IMR-90 (cell line): ENCODE measurements at regions not wholly inside any gene's neighbourhood (a gene's known extent, or its start where the extent isn't known, plus 50 kb on each side); places are given as distances from the start of the nearest gene placed in this dataset.

ENCODE experiments used
- ATAC-seq: fragments of 200-7000 bp; cut with Tn5 transposase; 2 replicates; pipeline ENCODE4 v1.9.1; 2020; ENCODE audit warnings: low read depth, mild to moderate bottlenecking, moderate library complexity
- BruUV-seq: library from RNA; stranded (reverse); fragments of 400-500 nt; replicated peaks from 2 replicates; lab custom pipeline; 2021; lab: Mats Ljungman, UMichigan
- CTCF ChIA-PET: fragments of 300-600 bp; formaldehyde crosslinking; extraction: SDS; loops from one replicate; lab custom pipeline; 2021; ENCODE audit warnings: antibody characterized with exemption; lab: Yijun Ruan, JAX
- POLR2A ChIA-PET: fragments of 300-600 bp; sonication (Branson Sonifier 250); formaldehyde crosslinking; loops from one replicate; lab custom pipeline; 2022; ENCODE audit warnings: antibody characterized with exemption; ENCODE audit not compliant: unreplicated experiment; lab: Charles Lee
- DNase-seq: peaks from one replicate; pipeline ENCODE4 v3.0.0; 2013
- H2AFZ ChIP-seq: replicated peaks from 2 replicates; pipeline ENCODE3; 2013; ENCODE audit warnings: low read length, mild to moderate bottlenecking; ENCODE audit not compliant: poor library complexity
- H2AK5ac ChIP-seq: 2 replicates; pipeline ENCODE4 v1.6.1; 2013; ENCODE audit warnings: low read depth, low read length, inconsistent platforms
- H2AK9ac ChIP-seq: replicated peaks from 2 replicates; pipeline ENCODE3; 2013; ENCODE audit warnings: mild to moderate bottlenecking, low read depth, low read length, moderate library complexity; ENCODE audit not compliant: poor library complexity
- H2BK120ac ChIP-seq: 2 replicates; pipeline ENCODE4 v1.6.1; 2013; ENCODE audit warnings: low read depth, low read length, inconsistent platforms
- H2BK15ac ChIP-seq: 3 replicates; pipeline ENCODE4 v1.6.1; 2013; ENCODE audit warnings: low read depth, low read length, inconsistent platforms
- H2BK20ac ChIP-seq: 2 replicates; pipeline ENCODE4 v1.6.1; 2013; ENCODE audit warnings: low read depth, mild to moderate bottlenecking, inconsistent platforms, low read length, moderate library complexity
- H2BK5ac ChIP-seq: 2 replicates; pipeline ENCODE4 v1.6.1; 2013; ENCODE audit warnings: mild to moderate bottlenecking, low read depth, low read length, inconsistent platforms; ENCODE audit not compliant: poor library complexity, severe bottlenecking
- H3K14ac ChIP-seq: replicated peaks from 2 replicates; pipeline ENCODE4 v1.6.1; 2013; ENCODE audit warnings: low read depth, low read length, inconsistent platforms
- H3K18ac ChIP-seq: 2 replicates; pipeline ENCODE4 v1.6.1; 2013; ENCODE audit warnings: low read depth, low read length, control low read depth
- H3K23ac ChIP-seq: 2 replicates; pipeline ENCODE4 v1.6.1; 2013; ENCODE audit warnings: low read depth, low read length, inconsistent platforms
- H3K27ac ChIP-seq: 2 replicates; pipeline ENCODE4 v1.5.1; 2013; ENCODE audit warnings: mild to moderate bottlenecking, control low read depth, low read length; ENCODE audit not compliant: insufficient read depth
- H3K27me3 ChIP-seq: 2 replicates; pipeline ENCODE4 v1.6.1; 2013; ENCODE audit warnings: low read length; ENCODE audit not compliant: control insufficient read depth, insufficient read depth
- H3K36me3 ChIP-seq: 2 replicates; pipeline ENCODE4 v1.6.1; 2013; ENCODE audit warnings: low read length, mixed read lengths; ENCODE audit not compliant: control insufficient read depth, insufficient read depth
- H3K4ac ChIP-seq: 2 replicates; pipeline ENCODE4 v1.6.1; 2013; ENCODE audit warnings: low read depth, low read length, inconsistent platforms
- H3K4me1 ChIP-seq: 2 replicates; pipeline ENCODE4 v1.6.1; 2013; ENCODE audit warnings: low read length, mixed read lengths; ENCODE audit not compliant: control insufficient read depth, insufficient read depth
- H3K4me2 ChIP-seq: 2 replicates; pipeline ENCODE4 v1.6.1; 2013; ENCODE audit warnings: low read depth, mild to moderate bottlenecking, control low read depth, low read length, moderate library complexity
- H3K4me3 ChIP-seq: 2 replicates; pipeline ENCODE4 v1.5.1; 2013; ENCODE audit warnings: low read depth, mild to moderate bottlenecking, control low read depth, low read length, moderate library complexity; ENCODE audit not compliant: insufficient read depth
- H3K56ac ChIP-seq: 2 replicates; pipeline ENCODE4 v1.6.1; 2013; ENCODE audit warnings: low read length, inconsistent platforms; ENCODE audit not compliant: insufficient read depth; ENCODE audit errors: extremely low read depth
- H3K79me1 ChIP-seq, 2 experiments: 2 replicates each; pipeline ENCODE4 v1.6.1; 2013; ENCODE audit warnings: low read length in 2 of 2, inconsistent platforms in 1 of 2, low read depth in 1 of 2
- H3K9ac ChIP-seq: 2 replicates; pipeline ENCODE4 v1.6.1; 2013; ENCODE audit warnings: low read depth, low read length, control low read depth
- H3K9me1 ChIP-seq: 2 replicates; pipeline ENCODE4 v1.6.1; 2013; ENCODE audit warnings: low read length, inconsistent platforms; ENCODE audit not compliant: insufficient read depth
- H3K9me3 ChIP-seq: 2 replicates; pipeline ENCODE4 v1.6.1; 2013; ENCODE audit warnings: low read length; ENCODE audit not compliant: control insufficient read depth, insufficient read depth
- H4K20me1 ChIP-seq: 2 replicates; pipeline ENCODE4 v1.6.1; 2013; ENCODE audit warnings: low read length, inconsistent platforms; ENCODE audit not compliant: insufficient read depth
- H4K5ac ChIP-seq: 2 replicates; pipeline ENCODE4 v1.6.1; 2013; ENCODE audit warnings: mild to moderate bottlenecking, low read depth, low read length, control low read depth
- H4K8ac ChIP-seq, 2 experiments: 2 replicates each; pipeline ENCODE4 v1.6.1; 2013; ENCODE audit warnings: low read depth in 2 of 2, low read length in 2 of 2, control low read depth in 1 of 2, inconsistent platforms in 1 of 2
- H4K91ac ChIP-seq: 2 replicates; pipeline ENCODE4 v1.6.1; 2013; ENCODE audit warnings: low read depth, low read length, inconsistent platforms; ENCODE audit not compliant: insufficient read depth
- CEBPB ChIP-seq: IDR thresholded peaks from 2 replicates; pipeline ENCODE4 v1.6.1; 2012; ENCODE audit warnings: low read depth, low read length, improper control_type of control experiment
- CHD1 ChIP-seq: IDR thresholded peaks from 2 replicates; pipeline ENCODE4 v1.6.1; 2012; ENCODE audit warnings: low read depth, low read length, improper control_type of control experiment
- FOS ChIP-seq: fragments of 150-350 bp; IDR thresholded peaks from 2 replicates; pipeline ENCODE4 v1.6.1; 2016; ENCODE audit warnings: low read depth, low read length
- MAFK ChIP-seq: IDR thresholded peaks from 2 replicates; pipeline ENCODE4 v1.6.1; 2012; ENCODE audit warnings: low read depth, low read length, improper control_type of control experiment
- MAZ ChIP-seq: IDR thresholded peaks from 2 replicates; pipeline ENCODE4 v1.6.1; 2012; ENCODE audit warnings: low read depth, mild to moderate bottlenecking, low read length, improper control_type of control experiment, moderate library complexity, borderline replicate concordance
- MXI1 ChIP-seq: IDR thresholded peaks from 2 replicates; pipeline ENCODE4 v1.6.1; 2012; ENCODE audit warnings: low read depth, mild to moderate bottlenecking, low read length, moderate library complexity, borderline replicate concordance
- NFE2L2 ChIP-seq: fragments of 150-350 bp; IDR thresholded peaks from 2 replicates; pipeline ENCODE4 v1.6.1; 2016; ENCODE audit warnings: low read depth, mild to moderate bottlenecking, low read length
- RFX5 ChIP-seq: IDR thresholded peaks from 2 replicates; pipeline ENCODE4 v1.8.0; 2012; ENCODE audit warnings: low read depth, mild to moderate bottlenecking, low read length, moderate library complexity
- WGBS, 2 experiments: methylation state at CpG; one replicate each; pipeline versions ENCODE4 v1.1.5 to v1.1.7; 2013; ENCODE audit warnings: missing lambda C conversion rate in 2 of 2; ENCODE audit not compliant: insufficient read length in 1 of 2; ENCODE audit errors: extremely low coverage in 2 of 2; 5-methylcytosine and 5-hydroxymethylcytosine counted together
- dilution Hi-C: fragments of 300-500 bp; cut with HindIII; formaldehyde crosslinking; loops from one replicate; pipeline ENCODE4 v1.14.3; 2018; ENCODE audit warnings: low sequenced_read_pairs; ENCODE audit not compliant: unreplicated experiment
- in situ Hi-C: fragments of 300-500 bp; cut with MboI; formaldehyde crosslinking; loops from 3 replicates; pipeline ENCODE4 v1.14.3; 2019; ENCODE audit warnings: low sequenced_read_pairs, inconsistent platforms, mixed read lengths
- intact Hi-C: fragments of 100-400 bp; cut with micrococcal nuclease; formaldehyde crosslinking; loops from 2 replicates; pipeline ENCODE4 v1.10.0; 2022

- H3K56ac ChIP-seq, result no peak overlapping the region
- WGBS, 2 experiments, result no CpG with 5 or more reads among the region's 2 CpGs
- no peak overlapping the region for H4K8ac ChIP-seq
- ChIA-PET POLR2A (no interaction called here), CTCF (no interaction called here)
- in situ Hi-C loops (no loop called here), dilution Hi-C loops (no loop called here), intact Hi-C loops (no loop called here)
- no peaks in the 10 kb centered on the region for H3K79me1 ChIP-seq
- H2BK20ac ChIP-seq, result no peak overlapping the region
- no peak overlapping the region for H2BK5ac ChIP-seq
- no peak overlapping the region for H3K9ac ChIP-seq
- H4K91ac ChIP-seq, result no peak overlapping the region
- no peak overlapping the region for H3K4ac ChIP-seq
- no peaks in the 10 kb centered on the region for H4K20me1 ChIP-seq
- H3K9me3 ChIP-seq, result peaks cover 6% of the 10 kb centered on the region
- no peaks in the 10 kb centered on the region for H3K27me3 ChIP-seq
- H3K27ac ChIP-seq, result no peak overlapping the region
- ATAC-seq, result no peak
- no peaks in the 10 kb centered on the region for H3K36me3 ChIP-seq
- no peak for TF ChIP-seq RFX5
- TF ChIP-seq CHD1, result no peak
- no peak for TF ChIP-seq NFE2L2
- TF ChIP-seq FOS, result no peak
- TF ChIP-seq MAFK, result 0 out of 2 replicates have a peak, but pooled peaks have one; percentile 6
- no peak for TF ChIP-seq MXI1
- TF ChIP-seq MAZ, result no peak
- no peak for TF ChIP-seq CEBPB
- no peak overlapping the region for H3K4me2 ChIP-seq
- no TSS peak for BruUV-seq
- H3K9me1 ChIP-seq, result no peaks in the 10 kb centered on the region
- no peak overlapping the region for H3K14ac ChIP-seq
- H2AFZ ChIP-seq, result no peak overlapping the region
- H2AK5ac ChIP-seq, result no peak overlapping the region
- H3K4me3 ChIP-seq, result no peak overlapping the region
- no peak for DNase-seq
- no peak overlapping the region for H2AK9ac ChIP-seq
- H3K18ac ChIP-seq, result no peak overlapping the region
- H3K23ac ChIP-seq, result no peak overlapping the region
- H3K4me1 ChIP-seq, result no peaks in the 10 kb centered on the region
- H2BK15ac ChIP-seq, result no peak overlapping the region
- H4K5ac ChIP-seq, result no peak overlapping the region
- no peak overlapping the region for H2BK120ac ChIP-seq
These were observed 1098.8 kb upstream of the CDH8 start for GRCh38 chr16:63135069-63135468.
